Endothelial cell of umbilical vein (primary cell): ENCODE measurements at regions not wholly inside any gene's neighbourhood (a gene's known extent, or its start where the extent isn't known, plus 50 kb on each side); places are given as distances from the start of the nearest gene placed in this dataset.

ENCODE experiments used
- BruUV-seq: library from RNA; stranded (reverse); fragments of 400-500 nt; replicated peaks from 2 replicates; lab custom pipeline; 2021; lab: Mats Ljungman, UMichigan
- CTCF ChIA-PET: fragments of 300-600, 350-600 bp; sonication (Branson Sonifier 250); formaldehyde crosslinking; loops from one replicate; lab custom pipeline; 2021; ENCODE audit warnings: antibody characterized with exemption, inconsistent platforms; lab: Charles Lee
- POLR2A ChIA-PET: fragments of 300-600, 350-600 bp; sonication (Branson Sonifier 250); formaldehyde crosslinking; loops from one replicate; lab custom pipeline; 2021; ENCODE audit warnings: antibody characterized with exemption, inconsistent platforms; lab: Charles Lee
- DNase-seq: peaks from one replicate; pipeline ENCODE4 v3.0.0-alpha.2; 2011; ENCODE audit warnings: low read depth, low spot score
- FAIRE-seq: peaks from 2 replicates; lab custom pipeline; 2011; peaks lifted over from hg19 to GRCh38; lab: Jason Lieb, UNC
- H2AFZ ChIP-seq: 2 replicates; pipeline ENCODE4 v1.6.0; 2012; ENCODE audit warnings: low read depth, low read length, control low read depth, inconsistent platforms
- H3K27ac ChIP-seq: 2 replicates; pipeline ENCODE4 v1.5.1; 2011; ENCODE audit warnings: low read depth, mild to moderate bottlenecking, control low read depth, low read length, moderate library complexity; ENCODE audit not compliant: insufficient read depth
- H3K27me3 ChIP-seq, 2 experiments: 2 replicates each; pipeline versions ENCODE4 v1.6.0 to v1.6.1; 2011; ENCODE audit warnings: low read length in 2 of 2, mixed read lengths in 1 of 2; ENCODE audit not compliant: control insufficient read depth in 2 of 2, insufficient read depth in 2 of 2
- H3K36me3 ChIP-seq, 2 experiments: 2 replicates in 1 of 2; 3 replicates in 1 of 2; pipeline ENCODE4 v1.5.1; 2011; ENCODE audit warnings: low read length in 2 of 2, mild to moderate bottlenecking in 1 of 2, moderate library complexity in 1 of 2; ENCODE audit not compliant: control insufficient read depth in 2 of 2, insufficient read depth in 2 of 2; ENCODE audit errors: extremely low read depth in 1 of 2
- H3K4me1 ChIP-seq: 3 replicates; pipeline ENCODE4 v1.5.1; 2011; ENCODE audit warnings: mild to moderate bottlenecking, low read length; ENCODE audit not compliant: control insufficient read depth, insufficient read depth; ENCODE audit errors: extremely low read depth
- H3K4me2 ChIP-seq: 2 replicates; pipeline ENCODE4 v1.6.1; 2011; ENCODE audit warnings: low read length, control low read depth, mixed read lengths; ENCODE audit not compliant: insufficient read depth
- H3K4me3 ChIP-seq, 3 experiments: fragments of 200-600 bp in 1 of 3; sonication (generic), shearing (Covaris generic) in 1 of 3; replicated peaks in 1 of 3; 2 replicates each; pipeline ENCODE4 v1.5.1; 2011 to 2016; ENCODE audit warnings: control low read depth in 3 of 3, low read length in 3 of 3, mild to moderate bottlenecking in 2 of 3, inconsistent platforms in 1 of 3, low read depth in 1 of 3, moderate library complexity in 1 of 3; ENCODE audit not compliant: insufficient read depth in 1 of 3
- H3K79me2 ChIP-seq: 2 replicates; pipeline ENCODE4 v1.6.0; 2012; ENCODE audit warnings: low read length, inconsistent platforms; ENCODE audit not compliant: control insufficient read depth, insufficient read depth
- H3K9ac ChIP-seq: replicated peaks from 2 replicates; pipeline ENCODE3; 2011; ENCODE audit warnings: low read length, control low read depth; ENCODE audit not compliant: insufficient read depth; ENCODE audit errors: extremely low read depth
- H3K9me1 ChIP-seq: replicated peaks from 3 replicates; pipeline ENCODE4 v1.6.0; 2011; ENCODE audit warnings: mild to moderate bottlenecking, low read length; ENCODE audit not compliant: control insufficient read depth, insufficient read depth; ENCODE audit errors: extremely low read depth
- H3K9me3 ChIP-seq: replicated peaks from 2 replicates; pipeline ENCODE4 v1.5.1; 2012; ENCODE audit warnings: low read length, inconsistent platforms; ENCODE audit not compliant: control insufficient read depth, insufficient read depth
- H4K20me1 ChIP-seq: replicated peaks from 2 replicates; pipeline ENCODE3; 2011; ENCODE audit warnings: mild to moderate bottlenecking, low read length; ENCODE audit not compliant: control insufficient read depth, insufficient read depth; ENCODE audit errors: extremely low read depth
- CTCF ChIP-seq, 2 donors: IDR thresholded peaks; 1 replicate in 1 of 2; 2 replicates in 1 of 2; pipeline ENCODE4 v1.5.1; 2011; ENCODE audit warnings: low read length in 2 of 2, mild to moderate bottlenecking in 2 of 2, moderate library complexity in 2 of 2, control low read depth in 1 of 2, inconsistent platforms in 1 of 2, low read depth in 1 of 2; ENCODE audit not compliant: insufficient read depth in 1 of 2; ENCODE audit errors: extremely low read depth in 1 of 2
- EZH2 ChIP-seq: IDR thresholded peaks from 2 replicates; pipeline ENCODE4 v1.6.1; 2012; ENCODE audit warnings: borderline replicate concordance, low read depth, mild to moderate bottlenecking, moderate library complexity, low read length, inconsistent platforms; ENCODE audit not compliant: severe bottlenecking
- FOS ChIP-seq: IDR thresholded peaks from 2 replicates; pipeline ENCODE4 v1.6.1; 2011; ENCODE audit warnings: mild to moderate bottlenecking, low read length, moderate library complexity, borderline replicate concordance; ENCODE audit not compliant: insufficient read depth
- GATA2 ChIP-seq: IDR thresholded peaks from 2 replicates; pipeline ENCODE4 v1.7.0; 2011; ENCODE audit warnings: low read depth, mild to moderate bottlenecking, moderate library complexity, mixed read lengths, low read length; ENCODE audit not compliant: insufficient read length, insufficient read depth
- MAX ChIP-seq: IDR thresholded peaks from 2 replicates; pipeline ENCODE4 v1.6.1; 2011; ENCODE audit not compliant: insufficient read depth, insufficient read length
- dilution Hi-C: fragments of 300-500 bp; cut with MboI; formaldehyde crosslinking; loops from one replicate; pipeline ENCODE4 v1.15.0; 2019; ENCODE audit warnings: low sequenced_read_pairs; ENCODE audit not compliant: extremely low pct_ligation_motif_present
- intact Hi-C: fragments of 100-400 bp; cut with micrococcal nuclease; formaldehyde crosslinking; loops from one replicate; pipeline ENCODE4 v1.10.0; 2022

- ChIA-PET POLR2A (no interaction called here), CTCF (no interaction called here)
- Histone ChIP-seq H3K9me3 (peaks cover 3% of the 10 kb centered on the region), H3K79me2 (no peaks in the 10 kb centered on the region), H4K20me1 (no peaks in the 10 kb centered on the region), H3K36me3 (no peaks in the 10 kb centered on the region), H3K4me2 (no peak overlapping the region), H2AFZ (no peak overlapping the region), H3K9me1 (no peaks in the 10 kb centered on the region), H3K27ac (no peak overlapping the region), H3K4me3 (no peak overlapping the region), H3K4me1 (no peaks in the 10 kb centered on the region), H3K9ac (no peak overlapping the region), H3K27me3 (no peaks in the 10 kb centered on the region)
- TF ChIP-seq EZH2, result no peak
- no peak for TF ChIP-seq CTCF (IDR thresholded peaks at IDR 0.05; ENCODE audit: extremely low read depth in 1 of 2, insufficient read depth in 1 of 2, low read depth in 1 of 2, low read length in 2 of 2)
- no peak for TF ChIP-seq GATA2
- TF ChIP-seq FOS, result no peak
- no peak for TF ChIP-seq MAX
- no peak for FAIRE-seq
- intact Hi-C loops, result no loop called here
- dilution Hi-C loops, result no loop called here
- no peak for DNase-seq
- no TSS peak for BruUV-seq
Measured at GRCh38 chr18:75752740-75753263, 325.3 kb upstream of the SMIM21 start.

GRCh38 chr18:75745147-75745546 lies 317.6 kb upstream of the SMIM21 start:
- Histone ChIP-seq H3K27ac (no peak overlapping the region), H3K9me1 (no peaks in the 10 kb centered on the region), H3K4me3 (no peak overlapping the region), H3K9me3 (peaks cover 3% of the 10 kb centered on the region), H3K27me3 (no peaks in the 10 kb centered on the region), H2AFZ (no peak overlapping the region), H3K36me3 (no peaks in the 10 kb centered on the region), H3K9ac (no peak overlapping the region), H3K79me2 (no peaks in the 10 kb centered on the region), H3K4me2 (no peak overlapping the region), H4K20me1 (no peaks in the 10 kb centered on the region), H3K4me1 (no peaks in the 10 kb centered on the region)
- dilution Hi-C loops (no loop called here), intact Hi-C loops (no loop called here)
- CTCF ChIA-PET, result no interaction called here
- TF ChIP-seq GATA2, result no peak
- no TSS peak for BruUV-seq
- POLR2A ChIA-PET, result no interaction called here
- FAIRE-seq (no peak), DNase-seq (no peak)
